HG02678 (cell line): ENCODE measurements at regions not wholly inside any gene's neighbourhood (a gene's known extent, or its start where the extent isn't known, plus 50 kb on each side); places are given as distances from the start of the nearest gene placed in this dataset.
"Not testable (repeated sequence)": the region's sequence is repeated elsewhere in the genome, so short reads cannot be mapped to it uniquely, and the experiment has no call there.

Source experiments
- ATAC-seq: cut with Tn5 transposase; IDR thresholded peaks from one replicate; pipeline ENCODE4 v1.9.1; 2021; ENCODE audit warnings: mild to moderate bottlenecking, moderate library complexity; ENCODE audit not compliant: unreplicated experiment

- no peak for ATAC-seq
These were observed 138.6 kb upstream of the RASA1 start for GRCh38 chr5:87129046-87129445.

- no peak for ATAC-seq
These were observed 135.0 kb upstream of the RASA1 start for GRCh38 chr5:87132696-87133095.

GRCh38 chr5:87134513-87134912, 133.2 kb upstream of the RASA1 start:
- not testable (repeated sequence) for ATAC-seq

GRCh38 chr5:87136096-87136495, 131.6 kb upstream of the RASA1 start:
- ATAC-seq, result no peak

- ATAC-seq, result no peak
These were observed 130.9 kb upstream of the RASA1 start for GRCh38 chr5:87136733-87137132.

GRCh38 chr5:87137283-87137682, 130.4 kb upstream of the RASA1 start:
- no peak for ATAC-seq

GRCh38 chr5:87138091-87138805, 129.4 kb upstream of the RASA1 start:
- ATAC-seq, result no peak

- no peak for ATAC-seq
These were observed 127.9 kb upstream of the RASA1 start for GRCh38 chr5:87139795-87140194.

GRCh38 chr5:87141544-87141943, 126.1 kb upstream of the RASA1 start:
- ATAC-seq, result no peak

- not testable (repeated sequence) for ATAC-seq
These were observed 121.8 kb upstream of the RASA1 start for GRCh38 chr5:87145853-87146252.

GRCh38 chr5:87147441-87147840, 120.2 kb upstream of the RASA1 start:
- ATAC-seq, result no peak

GRCh38 chr5:87150630-87151029, 117.1 kb upstream of the RASA1 start:
- no peak for ATAC-seq

- no peak for ATAC-seq
These were observed 116.1 kb upstream of the RASA1 start for GRCh38 chr5:87151547-87151946.

GRCh38 chr5:87152886-87153285, 114.8 kb upstream of the RASA1 start:
- ATAC-seq, result no peak

GRCh38 chr5:87154191-87154590, 113.5 kb upstream of the RASA1 start:
- ATAC-seq, result no peak

GRCh38 chr5:87155106-87155505, 112.6 kb upstream of the RASA1 start:
- ATAC-seq, result no peak

- no peak for ATAC-seq
These were observed 111.1 kb upstream of the RASA1 start for GRCh38 chr5:87156631-87157030.

- no peak for ATAC-seq
These were observed 103.3 kb upstream of the RASA1 start for GRCh38 chr5:87164409-87164808.

- no peak for ATAC-seq
These were observed 98.2 kb upstream of the RASA1 start for GRCh38 chr5:87169300-87169991.

GRCh38 chr5:87170799-87171198, 96.9 kb upstream of the RASA1 start:
- no peak for ATAC-seq

GRCh38 chr5:87182649-87183048, 85.0 kb upstream of the RASA1 start:
- ATAC-seq, result no peak

- no peak for ATAC-seq
These were observed 83.8 kb upstream of the RASA1 start for GRCh38 chr5:87183896-87184295.

- no peak for ATAC-seq
These were observed 83.1 kb upstream of the RASA1 start for GRCh38 chr5:87184605-87185004.
